Progenitor cell of endocrine pancreas (in vitro differentiated cells): ENCODE measurements at regions not wholly inside any gene's neighbourhood (a gene's known extent, or its start where the extent isn't known, plus 50 kb on each side); places are given as distances from the start of the nearest gene placed in this dataset.
"Not testable (repeated sequence)": the region's sequence is repeated elsewhere in the genome, so short reads cannot be mapped to it uniquely, and the experiment has no call there.

Experiments
- DNase-seq: peaks from one replicate; pipeline ENCODE4 v3.0.0; 2021; ENCODE audit warnings: low spot score; ENCODE audit not compliant: unreplicated experiment
- H3K27ac Mint-ChIP-seq: 2 replicates; pipeline ENCODE4 v1.8.0; 2021; ENCODE audit warnings: mild to moderate bottlenecking, moderate library complexity, mixed read lengths
- H3K27me3 Mint-ChIP-seq: 2 replicates; pipeline ENCODE4 v1.8.0; 2021; ENCODE audit warnings: mixed read lengths
- H3K36me3 Mint-ChIP-seq: 2 replicates; pipeline ENCODE4 v1.8.0; 2022; ENCODE audit warnings: mixed read lengths; ENCODE audit not compliant: insufficient read depth
- H3K4me1 Mint-ChIP-seq: 2 replicates; pipeline ENCODE4 v1.8.0; 2021; ENCODE audit warnings: low read depth, mixed read lengths
- H3K4me3 Mint-ChIP-seq: 2 replicates; pipeline ENCODE4 v1.8.0; 2021; ENCODE audit warnings: low read depth, mild to moderate bottlenecking, moderate library complexity, mixed read lengths
- H3K9me3 Mint-ChIP-seq: 2 replicates; pipeline ENCODE4 v1.8.0; 2021; ENCODE audit warnings: low read depth, mixed read lengths
- TF ChIP-seq, protein P1 (sequence below): fragments of 200-600 bp; sonication (generic); IDR thresholded peaks from one replicate; pipeline ENCODE4 v1.5.0; 2021; ENCODE audit warnings: antibody characterized with exemption, mild to moderate bottlenecking; ENCODE audit not compliant: unreplicated experiment

DNA sequence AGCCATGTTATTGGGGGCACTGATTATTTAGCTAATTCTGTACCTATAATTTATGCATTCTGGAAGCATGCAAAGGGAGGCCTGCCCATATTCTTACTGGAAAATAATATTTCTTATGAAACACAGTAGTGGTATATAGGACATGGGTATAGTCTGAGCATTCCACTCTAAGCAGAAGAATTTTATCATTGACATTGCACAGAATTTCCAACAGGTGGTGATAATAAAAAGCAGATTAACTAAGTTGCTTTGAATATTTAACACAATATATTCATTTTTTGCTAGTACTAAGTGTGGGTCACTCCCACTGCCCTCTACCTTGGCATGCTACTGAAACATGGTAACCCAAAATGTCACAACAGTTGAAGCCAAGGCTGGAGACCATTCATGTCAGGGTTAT, 728.8 kb upstream of the FAT3 start:
- Mint-ChIP-seq H3K4me1 (peaks cover 6% of the 10 kb centered on the region), H3K27me3 (no peaks in the 10 kb centered on the region), H3K4me3 (no peak overlapping the region), H3K9me3 (no peaks in the 10 kb centered on the region), H3K36me3 (no peaks in the 10 kb centered on the region), H3K27ac (no peak overlapping the region)
- no peak for DNase-seq
- TF ChIP-seq, protein P1, sequence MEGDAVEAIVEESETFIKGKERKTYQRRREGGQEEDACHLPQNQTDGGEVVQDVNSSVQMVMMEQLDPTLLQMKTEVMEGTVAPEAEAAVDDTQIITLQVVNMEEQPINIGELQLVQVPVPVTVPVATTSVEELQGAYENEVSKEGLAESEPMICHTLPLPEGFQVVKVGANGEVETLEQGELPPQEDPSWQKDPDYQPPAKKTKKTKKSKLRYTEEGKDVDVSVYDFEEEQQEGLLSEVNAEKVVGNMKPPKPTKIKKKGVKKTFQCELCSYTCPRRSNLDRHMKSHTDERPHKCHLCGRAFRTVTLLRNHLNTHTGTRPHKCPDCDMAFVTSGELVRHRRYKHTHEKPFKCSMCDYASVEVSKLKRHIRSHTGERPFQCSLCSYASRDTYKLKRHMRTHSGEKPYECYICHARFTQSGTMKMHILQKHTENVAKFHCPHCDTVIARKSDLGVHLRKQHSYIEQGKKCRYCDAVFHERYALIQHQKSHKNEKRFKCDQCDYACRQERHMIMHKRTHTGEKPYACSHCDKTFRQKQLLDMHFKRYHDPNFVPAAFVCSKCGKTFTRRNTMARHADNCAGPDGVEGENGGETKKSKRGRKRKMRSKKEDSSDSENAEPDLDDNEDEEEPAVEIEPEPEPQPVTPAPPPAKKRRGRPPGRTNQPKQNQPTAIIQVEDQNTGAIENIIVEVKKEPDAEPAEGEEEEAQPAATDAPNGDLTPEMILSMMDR, result no peak

DNA sequence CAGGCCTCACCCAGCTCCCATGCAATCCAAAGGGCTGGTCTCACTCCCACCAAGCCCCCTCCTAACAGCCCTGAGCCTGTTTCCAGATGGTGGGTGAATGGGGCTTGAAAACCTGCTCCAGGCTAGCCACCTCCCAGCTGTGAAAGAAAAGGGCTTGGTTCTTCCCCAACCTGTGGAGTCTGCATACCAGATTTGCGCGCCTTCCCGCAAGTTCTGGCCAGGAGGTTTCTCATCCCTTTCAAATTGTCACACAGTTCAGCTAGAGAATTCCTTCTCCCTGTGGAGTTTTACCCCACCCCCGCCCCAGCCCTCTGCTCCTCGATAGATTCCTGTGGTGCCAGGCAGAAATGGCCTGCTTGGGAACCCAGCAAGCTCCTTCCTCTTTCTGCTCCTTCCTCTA, 734.6 kb upstream of the FAT3 start:
- Mint-ChIP-seq H3K9me3 (peaks cover 26% of the 10 kb centered on the region), H3K27ac (no peak overlapping the region), H3K27me3 (no peaks in the 10 kb centered on the region), H3K4me1 (peaks cover 7% of the 10 kb centered on the region), H3K36me3 (peaks cover 2% of the 10 kb centered on the region), H3K4me3 (no peak overlapping the region)
- TF ChIP-seq, protein P1, result no peak
- no peak for DNase-seq

DNA sequence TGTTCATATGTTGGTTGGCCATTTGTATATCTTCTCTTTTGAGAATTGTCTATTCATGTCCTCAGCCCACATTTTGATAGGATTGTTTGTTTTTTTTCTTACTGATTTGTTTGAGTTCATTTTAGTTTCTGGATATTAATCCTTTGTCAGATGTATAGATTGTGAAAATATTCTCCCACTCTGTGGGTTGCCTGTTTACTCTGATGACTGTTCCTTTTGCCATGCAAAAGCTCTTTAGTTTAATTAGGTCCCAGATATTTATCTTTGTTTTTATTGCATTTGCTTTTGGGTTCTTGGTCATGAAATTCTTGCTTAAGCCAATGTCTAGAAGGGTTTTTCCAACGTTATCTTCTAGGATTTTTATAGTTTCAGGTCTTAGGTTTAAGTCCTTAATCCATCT, 740.7 kb upstream of the FAT3 start:
- peaks cover 27% of the 10 kb centered on the region for H3K9me3 Mint-ChIP-seq
- DNase-seq, H3K4me3 Mint-ChIP-seq, H3K27me3 Mint-ChIP-seq, H3K27ac Mint-ChIP-seq, H3K4me1 Mint-ChIP-seq, H3K36me3 Mint-ChIP-seq: not testable (repeated sequence)

DNA sequence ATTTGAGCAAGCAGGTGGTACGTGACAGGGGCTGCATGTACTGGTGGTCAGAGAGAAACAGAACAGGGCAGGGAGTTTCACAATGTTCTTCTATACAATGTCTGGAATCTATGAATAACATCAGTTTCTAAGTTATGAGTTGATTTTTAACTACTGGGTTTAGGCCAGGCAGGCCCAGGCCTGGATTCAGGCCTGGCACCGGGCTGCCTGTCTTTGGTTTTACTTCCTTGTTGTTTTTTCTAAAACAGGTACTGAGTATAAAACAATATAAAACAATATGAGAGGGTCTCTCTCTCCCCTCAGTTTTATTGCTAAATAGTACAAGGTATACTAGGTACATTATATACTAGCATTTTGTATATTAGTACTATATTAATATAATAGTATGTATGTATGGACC, 742.7 kb upstream of the FAT3 start:
- DNase-seq, H3K27me3 Mint-ChIP-seq: not testable (repeated sequence)

DNA sequence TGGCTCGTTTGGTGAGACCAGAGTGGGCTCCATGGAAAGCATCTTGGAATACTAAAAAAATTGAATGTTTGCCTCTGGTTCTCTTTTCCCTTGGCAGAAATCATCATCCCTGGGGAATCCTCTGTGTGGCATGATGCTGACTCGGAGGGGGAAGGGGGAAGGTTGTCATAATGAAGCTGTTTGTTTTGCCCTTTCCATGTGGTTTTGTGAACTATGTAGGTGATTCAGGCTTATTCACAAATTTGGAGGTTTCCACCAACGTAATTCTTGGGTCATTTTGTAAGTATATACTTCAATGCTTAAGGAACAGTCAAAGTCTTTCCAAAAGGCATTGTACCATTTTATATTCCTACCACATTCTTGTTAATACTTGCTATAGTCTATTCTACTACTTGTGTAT, 754.0 kb upstream of the FAT3 start:
- Mint-ChIP-seq H3K36me3 (no peaks in the 10 kb centered on the region), H3K4me1 (no peaks in the 10 kb centered on the region)

More for the DNA sequence above, 742.7 kb upstream of the FAT3 start:
- not testable (repeated sequence) for H3K4me3 Mint-ChIP-seq, H3K4me1 Mint-ChIP-seq, H3K36me3 Mint-ChIP-seq
- peaks cover 21% of the 10 kb centered on the region for H3K9me3 Mint-ChIP-seq
- H3K27ac Mint-ChIP-seq, result peak overlapping the region; percentile 51

DNA sequence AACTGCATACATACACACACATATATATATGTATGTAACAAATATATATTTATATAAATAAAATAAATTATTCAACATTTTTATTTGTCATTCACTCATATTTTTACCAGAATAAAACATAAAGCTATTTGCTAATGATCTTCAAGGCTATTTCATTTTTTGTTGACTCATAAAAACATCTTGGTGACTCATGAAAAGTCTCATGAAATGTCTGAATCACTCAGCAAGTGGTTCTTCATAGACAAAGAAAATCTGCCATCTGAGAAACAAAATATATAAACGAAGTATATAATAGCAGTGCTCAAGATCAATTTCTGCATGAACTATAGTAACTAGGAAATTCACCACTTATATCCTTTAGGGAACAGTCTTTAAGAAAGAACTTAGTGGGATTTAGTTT, 764.8 kb upstream of the FAT3 start:
- Mint-ChIP-seq H3K36me3 (no peaks in the 10 kb centered on the region), H3K27me3 (no peaks in the 10 kb centered on the region), H3K27ac (no peak overlapping the region), H3K4me1 (no peaks in the 10 kb centered on the region), H3K4me3 (no peak overlapping the region), H3K9me3 (no peaks in the 10 kb centered on the region)
- DNase-seq, result no peak
- TF ChIP-seq, protein P1, result no peak

More for the DNA sequence above, 754.0 kb upstream of the FAT3 start:
- TF ChIP-seq, protein P1, result no peak
- H3K27me3 Mint-ChIP-seq, result no peaks in the 10 kb centered on the region
- no peaks in the 10 kb centered on the region for H3K9me3 Mint-ChIP-seq
- DNase-seq, result no peak
- no peak overlapping the region for H3K27ac Mint-ChIP-seq
- H3K4me3 Mint-ChIP-seq, result no peak overlapping the region
